ENCODE measurements at regions not wholly inside any gene's neighbourhood (a gene's known extent, or its start where the extent isn't known, plus 50 kb on each side); places are given as distances from the start of the nearest gene placed in this dataset.

GRCh38 chr4:137967480-137968190 lies 274.5 kb downstream of the SLC7A11 start:
- Histone ChIP-seq H3K9ac (ENCODE audit: low read length) (no peak overlapping the region), H3K27ac (ENCODE audit: low read length) (no peak overlapping the region), H3K4me1 (ENCODE audit: control insufficient read depth, low read depth, low read length) (no peaks in the 10 kb centered on the region), H3K9me3 (ENCODE audit: control insufficient read depth, low read depth, low read length) (no peaks in the 10 kb centered on the region), H3K27me3 (ENCODE audit: control insufficient read depth, insufficient read depth, low read length) (no peaks in the 10 kb centered on the region), H3K4me3 (ENCODE audit: low read length) (no peak overlapping the region), H3K36me3 (ENCODE audit: control insufficient read depth, low read depth, low read length) (no peaks in the 10 kb centered on the region)

GRCh38 chr4:137966504-137966903 lies 275.6 kb downstream of the SLC7A11 start:
- no peaks in the 10 kb centered on the region for H3K36me3 ChIP-seq (ENCODE audit: control insufficient read depth, low read depth, low read length)
- no peak overlapping the region for H3K4me3 ChIP-seq (ENCODE audit: low read length)
- no peaks in the 10 kb centered on the region for H3K9me3 ChIP-seq (ENCODE audit: control insufficient read depth, low read depth, low read length)
- no peaks in the 10 kb centered on the region for H3K4me1 ChIP-seq (ENCODE audit: control insufficient read depth, low read depth, low read length)
- H3K9ac ChIP-seq (ENCODE audit: low read length): no peak overlapping the region
- H3K27ac ChIP-seq (ENCODE audit: low read length): no peak overlapping the region
- no peaks in the 10 kb centered on the region for H3K27me3 ChIP-seq (ENCODE audit: control insufficient read depth, insufficient read depth, low read length)

GRCh38 chr4:137961051-137961438 lies 281.1 kb downstream of the SLC7A11 start:
- H3K36me3 ChIP-seq (ENCODE audit: control insufficient read depth, low read depth, low read length): no peaks in the 10 kb centered on the region
- H3K27me3 ChIP-seq (ENCODE audit: control insufficient read depth, insufficient read depth, low read length): no peaks in the 10 kb centered on the region
- no peaks in the 10 kb centered on the region for H3K9me3 ChIP-seq (ENCODE audit: control insufficient read depth, low read depth, low read length)
- no peaks in the 10 kb centered on the region for H3K4me1 ChIP-seq (ENCODE audit: control insufficient read depth, low read depth, low read length)
- no peak overlapping the region for H3K4me3 ChIP-seq (ENCODE audit: low read length)
- H3K9ac ChIP-seq (ENCODE audit: low read length): no peak overlapping the region
- H3K27ac ChIP-seq (ENCODE audit: low read length): no peak overlapping the region

- Histone ChIP-seq H3K27me3 (ENCODE audit: control insufficient read depth, insufficient read depth, low read length) (no peaks in the 10 kb centered on the region), H3K9me3 (ENCODE audit: control insufficient read depth, low read depth, low read length) (no peaks in the 10 kb centered on the region), H3K27ac (ENCODE audit: low read length) (no peak overlapping the region), H3K4me3 (ENCODE audit: low read length) (no peak overlapping the region), H3K9ac (ENCODE audit: low read length) (no peak overlapping the region), H3K36me3 (ENCODE audit: control insufficient read depth, low read depth, low read length) (no peaks in the 10 kb centered on the region), H3K4me1 (ENCODE audit: control insufficient read depth, low read depth, low read length) (no peaks in the 10 kb centered on the region)
These were observed 281.6 kb downstream of the SLC7A11 start for GRCh38 chr4:137960371-137961050.

- Histone ChIP-seq H3K4me3 (ENCODE audit: low read length) (no peak overlapping the region), H3K4me1 (ENCODE audit: control insufficient read depth, low read depth, low read length) (no peaks in the 10 kb centered on the region), H3K27ac (ENCODE audit: low read length) (no peak overlapping the region), H3K27me3 (ENCODE audit: control insufficient read depth, insufficient read depth, low read length) (no peaks in the 10 kb centered on the region), H3K36me3 (ENCODE audit: control insufficient read depth, low read depth, low read length) (no peaks in the 10 kb centered on the region), H3K9ac (ENCODE audit: low read length) (no peak overlapping the region), H3K9me3 (ENCODE audit: control insufficient read depth, low read depth, low read length) (no peaks in the 10 kb centered on the region)
These were observed 284.3 kb downstream of the SLC7A11 start for GRCh38 chr4:137957806-137958205.

GRCh38 chr4:137956256-137956655 lies 285.9 kb downstream of the SLC7A11 start:
- Histone ChIP-seq H3K27ac (ENCODE audit: low read length) (no peak overlapping the region), H3K36me3 (ENCODE audit: control insufficient read depth, low read depth, low read length) (no peaks in the 10 kb centered on the region), H3K4me1 (ENCODE audit: control insufficient read depth, low read depth, low read length) (no peaks in the 10 kb centered on the region), H3K9ac (ENCODE audit: low read length) (no peak overlapping the region), H3K9me3 (ENCODE audit: control insufficient read depth, low read depth, low read length) (no peaks in the 10 kb centered on the region), H3K4me3 (ENCODE audit: low read length) (no peak overlapping the region), H3K27me3 (ENCODE audit: control insufficient read depth, insufficient read depth, low read length) (no peaks in the 10 kb centered on the region)

GRCh38 chr4:137955595-137955994 lies 286.6 kb downstream of the SLC7A11 start:
- Histone ChIP-seq H3K9me3 (ENCODE audit: control insufficient read depth, low read depth, low read length) (no peaks in the 10 kb centered on the region), H3K9ac (ENCODE audit: low read length) (no peak overlapping the region), H3K4me1 (ENCODE audit: control insufficient read depth, low read depth, low read length) (no peaks in the 10 kb centered on the region), H3K27me3 (ENCODE audit: control insufficient read depth, insufficient read depth, low read length) (no peaks in the 10 kb centered on the region), H3K36me3 (ENCODE audit: control insufficient read depth, low read depth, low read length) (no peaks in the 10 kb centered on the region), H3K27ac (ENCODE audit: low read length) (no peak overlapping the region), H3K4me3 (ENCODE audit: low read length) (no peak overlapping the region)

- Histone ChIP-seq H3K36me3 (ENCODE audit: control insufficient read depth, low read depth, low read length) (no peaks in the 10 kb centered on the region), H3K9ac (ENCODE audit: low read length) (no peak overlapping the region), H3K27ac (ENCODE audit: low read length) (no peak overlapping the region), H3K9me3 (ENCODE audit: control insufficient read depth, low read depth, low read length) (no peaks in the 10 kb centered on the region), H3K4me1 (ENCODE audit: control insufficient read depth, low read depth, low read length) (no peaks in the 10 kb centered on the region), H3K4me3 (ENCODE audit: low read length) (no peak overlapping the region), H3K27me3 (ENCODE audit: control insufficient read depth, insufficient read depth, low read length) (no peaks in the 10 kb centered on the region)
These were observed 290.0 kb downstream of the SLC7A11 start for GRCh38 chr4:137952116-137952515.

- no peaks in the 10 kb centered on the region for H3K36me3 ChIP-seq (ENCODE audit: control insufficient read depth, low read depth, low read length)
- no peak overlapping the region for H3K9ac ChIP-seq (ENCODE audit: low read length)
- no peaks in the 10 kb centered on the region for H3K4me1 ChIP-seq (ENCODE audit: control insufficient read depth, low read depth, low read length)
- no peak overlapping the region for H3K4me3 ChIP-seq (ENCODE audit: low read length)
- no peak overlapping the region for H3K27ac ChIP-seq (ENCODE audit: low read length)
- no peaks in the 10 kb centered on the region for H3K27me3 ChIP-seq (ENCODE audit: control insufficient read depth, insufficient read depth, low read length)
- no peaks in the 10 kb centered on the region for H3K9me3 ChIP-seq (ENCODE audit: control insufficient read depth, low read depth, low read length)
These were observed 291.9 kb downstream of the SLC7A11 start for GRCh38 chr4:137950286-137950685.

GRCh38 chr4:137949746-137950145 lies 292.4 kb downstream of the SLC7A11 start:
- Histone ChIP-seq H3K36me3 (ENCODE audit: control insufficient read depth, low read depth, low read length) (no peaks in the 10 kb centered on the region), H3K27me3 (ENCODE audit: control insufficient read depth, insufficient read depth, low read length) (no peaks in the 10 kb centered on the region), H3K9me3 (ENCODE audit: control insufficient read depth, low read depth, low read length) (no peaks in the 10 kb centered on the region), H3K4me1 (ENCODE audit: control insufficient read depth, low read depth, low read length) (no peaks in the 10 kb centered on the region), H3K9ac (ENCODE audit: low read length) (no peak overlapping the region), H3K4me3 (ENCODE audit: low read length) (no peak overlapping the region), H3K27ac (ENCODE audit: low read length) (no peak overlapping the region)

GRCh38 chr4:137946453-137947174 lies 295.5 kb downstream of the SLC7A11 start:
- H3K4me3 ChIP-seq (ENCODE audit: low read length): no peak overlapping the region
- H3K9ac ChIP-seq (ENCODE audit: low read length): no peak overlapping the region
- no peaks in the 10 kb centered on the region for H3K36me3 ChIP-seq (ENCODE audit: control insufficient read depth, low read depth, low read length)
- no peaks in the 10 kb centered on the region for H3K9me3 ChIP-seq (ENCODE audit: control insufficient read depth, low read depth, low read length)
- no peaks in the 10 kb centered on the region for H3K27me3 ChIP-seq (ENCODE audit: control insufficient read depth, insufficient read depth, low read length)
- no peak overlapping the region for H3K27ac ChIP-seq (ENCODE audit: low read length)
- H3K4me1 ChIP-seq (ENCODE audit: control insufficient read depth, low read depth, low read length): no peaks in the 10 kb centered on the region
